SK-N-SH (cell line): ENCODE measurements at regions not wholly inside any gene's neighbourhood (a gene's known extent, or its start where the extent isn't known, plus 50 kb on each side); places are given as distances from the start of the nearest gene placed in this dataset.
A peak's percentile ranks its signal among the peaks of the same experiment; 100 is the strongest.

Experiments used
- CTCF ChIA-PET: fragments of 300-600, 350-600 bp; formaldehyde crosslinking; extraction: SDS; loops from one replicate; lab custom pipeline; 2021; lab: Yijun Ruan, JAX
- POLR2A ChIA-PET: fragments of 350-600 bp; sonication (Branson Sonifier 250); formaldehyde crosslinking; extraction: SDS; loops from one replicate; lab custom pipeline; 2020; ENCODE audit warnings: antibody characterized with exemption, inconsistent platforms; lab: Yijun Ruan, JAX
- DNase-seq: peaks from one replicate; pipeline ENCODE4 v3.0.0; 2012
- H2AFZ ChIP-seq: fragments of 200-600 bp; sonication (generic); 2 replicates; pipeline ENCODE4 v1.8.1; 2016; ENCODE audit warnings: antibody characterized with exemption, mild to moderate bottlenecking, low read depth
- H3F3A ChIP-seq: fragments of 200-600 bp; sonication (generic); replicated peaks from 2 replicates; pipeline ENCODE3; 2016; ENCODE audit warnings: antibody characterized with exemption, mild to moderate bottlenecking; ENCODE audit not compliant: insufficient read depth
- H3K27ac ChIP-seq, 2 experiments: fragments of 200-500 bp in 1 of 2; fragments of 200-600 bp in 1 of 2; sonication (Bioruptor generic) in 1 of 2; sonication (generic), shearing (Covaris generic) in 1 of 2; 2 replicates each; pipeline versions ENCODE4 v1.5.1 to v1.6.1; 2014 to 2016; ENCODE audit warnings: low read depth in 2 of 2, inconsistent platforms in 1 of 2, low read length in 1 of 2, mild to moderate bottlenecking in 1 of 2, mixed read lengths in 1 of 2
- H3K27me3 ChIP-seq: fragments of 200-600 bp; sonication (generic), shearing (Covaris generic); 2 replicates; pipeline ENCODE4 v1.6.1; 2016; ENCODE audit warnings: mixed run types; ENCODE audit not compliant: insufficient read depth
- H3K36me3 ChIP-seq, 2 experiments: fragments of 200-500 bp in 1 of 2; fragments of 200-600 bp in 1 of 2; sonication (Bioruptor generic) in 1 of 2; sonication (generic) in 1 of 2; replicated peaks in 1 of 2; 2 replicates each; pipeline versions ENCODE3 to v1.5.1; 2014 to 2016; ENCODE audit warnings: low read length in 1 of 2, mild to moderate bottlenecking in 1 of 2; ENCODE audit not compliant: insufficient read depth in 2 of 2, control insufficient read depth in 1 of 2
- H3K4me1 ChIP-seq, 2 experiments: fragments of 200-500 bp in 1 of 2; fragments of 200-600 bp in 1 of 2; sonication (Bioruptor generic) in 1 of 2; sonication (generic), shearing (Covaris generic) in 1 of 2; 2 replicates each; pipeline versions ENCODE4 v1.5.1 to v1.6.1; 2014 to 2016; ENCODE audit warnings: low read depth in 1 of 2, low read length in 1 of 2, mixed run types in 1 of 2; ENCODE audit not compliant: insufficient read depth in 2 of 2, control insufficient read depth in 1 of 2
- H3K4me2 ChIP-seq: fragments of 200-600 bp; sonication (generic), shearing (Covaris generic); 2 replicates; pipeline ENCODE4 v1.6.1; 2017; ENCODE audit warnings: mixed run types
- H3K4me3 ChIP-seq, 2 experiments: fragments of 200-500 bp in 1 of 2; fragments of 200-600 bp in 1 of 2; sonication (Bioruptor generic) in 1 of 2; sonication (generic), shearing (Covaris generic) in 1 of 2; 2 replicates each; pipeline versions ENCODE4 v1.5.1 to v1.8.1; 2014 to 2016; ENCODE audit warnings: low read depth in 2 of 2, inconsistent platforms in 1 of 2, low read length in 1 of 2, mild to moderate bottlenecking in 1 of 2, mixed read lengths in 1 of 2, moderate library complexity in 1 of 2
- H3K79me2 ChIP-seq: fragments of 200-600 bp; sonication (generic); 2 replicates; pipeline ENCODE4 v1.8.1; 2017; ENCODE audit warnings: mild to moderate bottlenecking; ENCODE audit not compliant: insufficient read depth
- H3K9ac ChIP-seq: fragments of 200-600 bp; sonication (generic); 2 replicates; pipeline ENCODE4 v1.6.1; 2017; ENCODE audit warnings: mixed run types
- H3K9me2 ChIP-seq: fragments of 200-600 bp; sonication (generic); 2 replicates; pipeline ENCODE4 v1.6.1; 2017; ENCODE audit warnings: mixed run types
- H3K9me3 ChIP-seq: fragments of 200-600 bp; sonication (generic); 2 replicates; pipeline ENCODE4 v1.6.1; 2017; ENCODE audit warnings: mixed run types, mild to moderate bottlenecking, moderate library complexity
- H4K20me1 ChIP-seq: fragments of 200-600 bp; sonication (generic); 2 replicates; pipeline ENCODE4 v1.6.1; 2017; ENCODE audit warnings: mild to moderate bottlenecking, mixed run types; ENCODE audit not compliant: insufficient read depth
- FOXM1 ChIP-seq: IDR thresholded peaks from 2 replicates; pipeline ENCODE4 v1.4.0; 2012; ENCODE audit warnings: low read depth, mild to moderate bottlenecking
- GABPA ChIP-seq: IDR thresholded peaks from 2 replicates; pipeline ENCODE4 v1.4.0; 2012; ENCODE audit warnings: low read depth, mild to moderate bottlenecking
- JUND ChIP-seq: IDR thresholded peaks from 2 replicates; pipeline ENCODE4 v1.4.0; 2012
- NFIC ChIP-seq: IDR thresholded peaks from 2 replicates; pipeline ENCODE4 v1.4.0; 2012; ENCODE audit warnings: borderline replicate concordance
- RFX5 ChIP-seq: IDR thresholded peaks from 2 replicates; pipeline ENCODE4 v1.6.1; 2012; ENCODE audit warnings: mild to moderate bottlenecking, improper control_type of control experiment, low read length
- RXRA ChIP-seq: IDR thresholded peaks from 2 replicates; pipeline ENCODE4 v1.4.0; 2012; ENCODE audit warnings: low read depth, mild to moderate bottlenecking, borderline replicate concordance
- SIN3A ChIP-seq: IDR thresholded peaks from 2 replicates; pipeline ENCODE4 v1.6.1; 2012; ENCODE audit warnings: low read depth, mild to moderate bottlenecking, low read length, moderate library complexity, borderline replicate concordance
- SMC3 ChIP-seq: IDR thresholded peaks from 2 replicates; pipeline ENCODE4 v1.6.1; 2012; ENCODE audit warnings: low read depth, low read length, improper control_type of control experiment
- TCF12 ChIP-seq: IDR thresholded peaks from 2 replicates; pipeline ENCODE4 v1.4.0; 2012
- WGBS: methylation state at CpG from one replicate; pipeline ENCODE4 v1.1.6; 2017; ENCODE audit warnings: low lambda C conversion rate; 5-methylcytosine and 5-hydroxymethylcytosine counted together
- TF ChIP-seq, protein P1 (sequence below): fragments of 200-600 bp; sonication (generic); IDR thresholded peaks from 2 replicates; pipeline ENCODE4 v1.6.1; 2017; ENCODE audit warnings: antibody characterized with exemption, mild to moderate bottlenecking, moderate library complexity
- TF ChIP-seq, protein P2 (sequence below): fragments of 150-350 bp; IDR thresholded peaks from 2 replicates; pipeline ENCODE4 v1.6.1; 2016; ENCODE audit warnings: mild to moderate bottlenecking, low read depth, low read length

DNA sequence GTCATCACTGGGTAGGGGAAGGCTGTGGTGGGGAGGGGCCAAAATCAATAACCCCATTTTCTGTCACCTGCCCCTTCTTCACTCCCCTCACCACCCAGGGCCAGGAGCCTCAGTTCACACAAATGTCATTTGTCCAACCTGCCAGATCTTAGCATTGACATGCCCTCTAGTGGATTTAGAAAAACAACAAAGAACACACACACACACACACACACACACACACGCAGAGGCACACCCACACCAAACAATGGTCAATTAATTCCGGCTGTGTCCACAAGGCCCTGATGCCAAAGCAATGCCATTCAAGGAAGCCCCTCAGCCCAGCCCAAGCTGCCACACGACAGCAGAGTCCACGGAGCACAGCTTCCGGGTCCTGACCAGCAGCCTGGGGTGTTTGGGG is 68.4 kb downstream of the NOG start:
- H3K36me3 ChIP-seq: no peaks in the 10 kb centered on the region
- no peak overlapping the region for H3K4me3 ChIP-seq
- H3K9me2 ChIP-seq: no peaks in the 10 kb centered on the region
- H4K20me1 ChIP-seq: no peaks in the 10 kb centered on the region
- no peak overlapping the region for H3K9ac ChIP-seq
- ChIA-PET POLR2A (no interaction called here), CTCF (interaction anchor here (0.6 to 0.9 kb wide), 2 partner anchors 9 to 202 kb away, joined by 3 read pairs; no protein-coding TSS in a partner anchor)
- H3K4me2 ChIP-seq: no peak overlapping the region
- H3F3A ChIP-seq: no peaks in the 10 kb centered on the region
- H3K27me3 ChIP-seq: peaks cover 5% of the 10 kb centered on the region; the same call in 1 of the 2 replicates
- no peaks in the 10 kb centered on the region for H3K9me3 ChIP-seq
- DNase-seq: no peak
- no peaks in the 10 kb centered on the region for H3K79me2 ChIP-seq
- no peak overlapping the region for H2AFZ ChIP-seq
- 17% methylated on average over 2 of the region's 5 CpGs for WGBS
- TF ChIP-seq, protein P1, sequence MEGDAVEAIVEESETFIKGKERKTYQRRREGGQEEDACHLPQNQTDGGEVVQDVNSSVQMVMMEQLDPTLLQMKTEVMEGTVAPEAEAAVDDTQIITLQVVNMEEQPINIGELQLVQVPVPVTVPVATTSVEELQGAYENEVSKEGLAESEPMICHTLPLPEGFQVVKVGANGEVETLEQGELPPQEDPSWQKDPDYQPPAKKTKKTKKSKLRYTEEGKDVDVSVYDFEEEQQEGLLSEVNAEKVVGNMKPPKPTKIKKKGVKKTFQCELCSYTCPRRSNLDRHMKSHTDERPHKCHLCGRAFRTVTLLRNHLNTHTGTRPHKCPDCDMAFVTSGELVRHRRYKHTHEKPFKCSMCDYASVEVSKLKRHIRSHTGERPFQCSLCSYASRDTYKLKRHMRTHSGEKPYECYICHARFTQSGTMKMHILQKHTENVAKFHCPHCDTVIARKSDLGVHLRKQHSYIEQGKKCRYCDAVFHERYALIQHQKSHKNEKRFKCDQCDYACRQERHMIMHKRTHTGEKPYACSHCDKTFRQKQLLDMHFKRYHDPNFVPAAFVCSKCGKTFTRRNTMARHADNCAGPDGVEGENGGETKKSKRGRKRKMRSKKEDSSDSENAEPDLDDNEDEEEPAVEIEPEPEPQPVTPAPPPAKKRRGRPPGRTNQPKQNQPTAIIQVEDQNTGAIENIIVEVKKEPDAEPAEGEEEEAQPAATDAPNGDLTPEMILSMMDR: peak; percentile 18; the same call in 1 of the 2 replicates
- no peak for TF ChIP-seq SMC3
- TF ChIP-seq, all 33 proteins: peak for 1
- Histone ChIP-seq H3K27ac (no peak overlapping the region), H3K4me1 (no peaks in the 10 kb centered on the region)

DNA sequence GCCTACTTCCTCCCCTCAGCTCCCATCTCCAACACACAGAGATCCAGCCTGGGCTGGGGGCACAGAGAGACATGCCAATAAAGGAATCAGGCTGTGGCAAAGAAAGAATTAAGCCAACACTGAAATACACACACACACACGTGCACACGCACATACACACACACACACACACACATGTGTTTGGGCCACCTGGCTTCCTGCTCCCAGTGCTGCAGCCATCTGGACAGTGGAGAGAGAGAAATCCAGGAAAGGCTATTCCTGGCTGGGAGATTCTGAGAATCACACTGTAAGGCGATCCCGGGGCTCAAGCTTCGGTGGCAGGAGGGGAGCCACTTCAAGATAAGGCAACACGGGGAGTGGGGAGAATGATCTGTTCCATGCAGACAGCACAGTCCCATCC is 72.4 kb downstream of the NOG start:
- Histone ChIP-seq H3K27ac (no peak overlapping the region), H2AFZ (no peak overlapping the region), H3K4me1 (no peaks in the 10 kb centered on the region), H4K20me1 (no peaks in the 10 kb centered on the region), H3K9me2 (no peaks in the 10 kb centered on the region), H3K4me2 (no peak overlapping the region), H3K79me2 (no peaks in the 10 kb centered on the region), H3K36me3 (no peaks in the 10 kb centered on the region), H3K27me3 (peaks cover 5% of the 10 kb centered on the region; the same call in 1 of the 2 replicates), H3K9ac (no peak overlapping the region), H3F3A (no peaks in the 10 kb centered on the region), H3K4me3 (no peak overlapping the region), H3K9me3 (no peaks in the 10 kb centered on the region)
- POLR2A ChIA-PET: interaction anchor here (0.6 kb wide), 1 partner anchor 13 kb away, joined by 3 read pairs; no protein-coding TSS in a partner anchor
- TF ChIP-seq FOXM1 (no peak), GABPA (no peak), RXRA (no peak), RFX5 (no peak), TCF12 (no peak), JUND (no peak), NFIC (no peak), SIN3A (no peak)
- TF ChIP-seq, protein P2, sequence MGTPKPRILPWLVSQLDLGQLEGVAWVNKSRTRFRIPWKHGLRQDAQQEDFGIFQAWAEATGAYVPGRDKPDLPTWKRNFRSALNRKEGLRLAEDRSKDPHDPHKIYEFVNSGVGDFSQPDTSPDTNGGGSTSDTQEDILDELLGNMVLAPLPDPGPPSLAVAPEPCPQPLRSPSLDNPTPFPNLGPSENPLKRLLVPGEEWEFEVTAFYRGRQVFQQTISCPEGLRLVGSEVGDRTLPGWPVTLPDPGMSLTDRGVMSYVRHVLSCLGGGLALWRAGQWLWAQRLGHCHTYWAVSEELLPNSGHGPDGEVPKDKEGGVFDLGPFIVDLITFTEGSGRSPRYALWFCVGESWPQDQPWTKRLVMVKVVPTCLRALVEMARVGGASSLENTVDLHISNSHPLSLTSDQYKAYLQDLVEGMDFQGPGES: no peak
- WGBS: 6% methylated on average over 6 of the region's 6 CpGs
- CTCF ChIA-PET: interaction anchor here (1.0 to 1.9 kb wide), 2 partner anchors 73 to 169 kb away, joined by 3 to 7 read pairs; no protein-coding TSS in a partner anchor
- DNase-seq: no peak
